ENCODE measurements at regions not wholly inside any gene's neighbourhood (a gene's known extent, or its start where the extent isn't known, plus 50 kb on each side); places are given as distances from the start of the nearest gene placed in this dataset.

GRCh38 chr2:219876931-219877330, 249.5 kb downstream of the SLC4A3 start:
- no peaks in the 10 kb centered on the region for H3K36me3 ChIP-seq (replicated peaks in 1 of 2; ENCODE audit: control insufficient read depth in 1 of 2, insufficient read depth in 2 of 2, low read length in 2 of 2)
- H3K4me3 ChIP-seq (replicated peaks in 1 of 3; ENCODE audit: insufficient read depth in 1 of 3, low read depth in 2 of 3, low read length in 3 of 3), result no peak overlapping the region
- no peaks in the 10 kb centered on the region for H3K4me1 ChIP-seq (ENCODE audit: insufficient read depth, low read length)
- H4K20me1 ChIP-seq (ENCODE audit: insufficient read depth, low read length), result no peaks in the 10 kb centered on the region
- POLR2A ChIA-PET, result no interaction called here
- H2AFZ ChIP-seq (ENCODE audit: low read length), result no peak overlapping the region
- no peaks in the 10 kb centered on the region for H3K9me3 ChIP-seq (ENCODE audit: low read length)
- no peak overlapping the region for H3K27ac ChIP-seq (ENCODE audit: extremely low read length, insufficient read depth, low read length)
- H3K27me3 ChIP-seq (ENCODE audit: control insufficient read depth in 1 of 2, insufficient read depth in 2 of 2, low read length in 2 of 2), result peaks cover 0 to 20% of the 10 kb centered on the region in 2 experiments; a peak in 3 of 5 replicates
- no peak overlapping the region for H3K9ac ChIP-seq (ENCODE audit: insufficient read depth, low read depth, low read length)
- CTCF ChIA-PET (ENCODE audit: low intra/inter-chr PET ratio, low total read pairs), result no interaction called here
- intact Hi-C loops (cut with micrococcal nuclease; ENCODE audit: unreplicated experiment) (no loop called here), in situ Hi-C loops (cut with HindIII; ENCODE audit: extremely low pct_ligation_motif_present, low pct_unique_long_range_greater_than_20kb) (no loop called here)
- TF ChIP-seq ZNF414 (CRISPR knock-in tag; IDR thresholded peaks at IDR 0.05), result no peak
- no peak for TF ChIP-seq GZF1 (CRISPR knock-in tag; IDR thresholded peaks at IDR 0.05)
- no peak for TF ChIP-seq ETV6 (CRISPR knock-in tag; conservative IDR thresholded peaks at IDR 0.05)
- no peak for TF ChIP-seq ZNF713 (CRISPR knock-in tag; IDR thresholded peaks at IDR 0.05)
- TF ChIP-seq ATF7-NPFF (CRISPR knock-in tag; IDR thresholded peaks at IDR 0.05; ENCODE audit: low read depth), result no peak
- TF ChIP-seq ZNF34 (CRISPR knock-in tag; IDR thresholded peaks at IDR 0.05; ENCODE audit: borderline replicate concordance), result no peak
- TF ChIP-seq, protein P1, sequence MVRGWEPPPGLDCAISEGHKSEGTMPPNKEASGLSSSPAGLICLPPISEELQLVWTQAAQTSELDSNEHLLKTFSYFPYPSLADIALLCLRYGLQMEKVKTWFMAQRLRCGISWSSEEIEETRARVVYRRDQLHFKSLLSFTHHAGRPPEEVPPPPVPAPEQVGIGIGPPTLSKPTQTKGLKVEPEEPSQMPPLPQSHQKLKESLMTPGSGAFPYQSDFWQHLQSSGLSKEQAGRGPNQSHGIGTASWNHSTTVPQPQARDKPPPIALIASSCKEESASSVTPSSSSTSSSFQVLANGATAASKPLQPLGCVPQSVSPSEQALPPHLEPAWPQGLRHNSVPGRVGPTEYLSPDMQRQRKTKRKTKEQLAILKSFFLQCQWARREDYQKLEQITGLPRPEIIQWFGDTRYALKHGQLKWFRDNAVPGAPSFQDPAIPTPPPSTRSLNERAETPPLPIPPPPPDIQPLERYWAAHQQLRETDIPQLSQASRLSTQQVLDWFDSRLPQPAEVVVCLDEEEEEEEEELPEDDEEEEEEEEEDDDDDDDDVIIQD (CRISPR knock-in tag; IDR thresholded peaks at IDR 0.05; ENCODE audit: low read depth), result no peak
- no peak for TF ChIP-seq AGO2 (optimal IDR thresholded peaks at IDR 0.05; ENCODE audit: low read depth, low read length)
- TF ChIP-seq ZNF558 (CRISPR knock-in tag; IDR thresholded peaks at IDR 0.05; ENCODE audit: borderline replicate concordance), result no peak
- no peak for TF ChIP-seq MLLT10 (CRISPR knock-in tag; IDR thresholded peaks at IDR 0.05)
- TF ChIP-seq NR2C2 (CRISPR knock-in tag; IDR thresholded peaks at IDR 0.05; ENCODE audit: borderline replicate concordance), result no peak
- no peak for TF ChIP-seq POLR2AphosphoS2 (IDR thresholded peaks at IDR 0.05; ENCODE audit: low read depth, low read length)
- TF ChIP-seq ZNF580 (CRISPR knock-in tag; IDR thresholded peaks at IDR 0.05; ENCODE audit: borderline replicate concordance, low read depth), result no peak
- no peak for TF ChIP-seq REST (IDR thresholded peaks at IDR 0.05; ENCODE audit: borderline replicate concordance in 1 of 2, low read depth in 1 of 2, low read length in 2 of 2)
- no peak for TF ChIP-seq ZNF7 (CRISPR knock-in tag; IDR thresholded peaks at IDR 0.05)
- no peak for TF ChIP-seq ZNF343 (CRISPR knock-in tag; IDR thresholded peaks at IDR 0.05)
- no peak for TF ChIP-seq SMYD3 (CRISPR knock-in tag; IDR thresholded peaks at IDR 0.05)
- DNase-seq (ENCODE audit: low spot score) (no peak), ATAC-seq (no peak), FAIRE-seq (no peak)
- no peaks in the 10 kb centered on the region for H3K79me2 ChIP-seq (ENCODE audit: insufficient read depth, low read length)
- no TSS peak for BruUV-seq (replicated peaks)
- H3K4me2 ChIP-seq (ENCODE audit: low read depth, low read length), result no peak overlapping the region
- WGBS (ENCODE audit: low lambda C conversion rate), result 23% methylated on average over 4 of the region's 4 CpGs
